ENCODE measurements at regions not wholly inside any gene's neighbourhood (a gene's known extent, or its start where the extent isn't known, plus 50 kb on each side); places are given as distances from the start of the nearest gene placed in this dataset.

DNA sequence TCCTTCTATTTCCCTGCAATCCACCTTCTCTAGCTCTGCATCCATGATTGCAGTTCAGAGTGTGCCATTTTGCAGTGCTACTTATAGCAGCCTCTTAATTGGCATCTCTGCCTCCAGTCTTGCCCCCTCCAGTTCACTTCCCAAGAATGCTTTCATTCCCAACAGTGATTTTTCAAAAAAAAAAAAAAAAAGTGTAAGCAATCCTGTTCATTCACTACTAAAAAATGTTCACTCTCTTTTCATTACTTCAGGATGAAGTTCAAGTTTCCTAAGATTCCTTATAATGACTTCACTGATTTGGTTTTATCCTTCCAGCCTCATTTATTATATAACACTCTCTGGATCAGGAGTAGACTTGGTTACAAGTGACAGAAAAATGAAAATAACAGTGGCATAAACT is 124.7 kb upstream of the LNX1 start:
- TF ChIP-seq, protein P1, sequence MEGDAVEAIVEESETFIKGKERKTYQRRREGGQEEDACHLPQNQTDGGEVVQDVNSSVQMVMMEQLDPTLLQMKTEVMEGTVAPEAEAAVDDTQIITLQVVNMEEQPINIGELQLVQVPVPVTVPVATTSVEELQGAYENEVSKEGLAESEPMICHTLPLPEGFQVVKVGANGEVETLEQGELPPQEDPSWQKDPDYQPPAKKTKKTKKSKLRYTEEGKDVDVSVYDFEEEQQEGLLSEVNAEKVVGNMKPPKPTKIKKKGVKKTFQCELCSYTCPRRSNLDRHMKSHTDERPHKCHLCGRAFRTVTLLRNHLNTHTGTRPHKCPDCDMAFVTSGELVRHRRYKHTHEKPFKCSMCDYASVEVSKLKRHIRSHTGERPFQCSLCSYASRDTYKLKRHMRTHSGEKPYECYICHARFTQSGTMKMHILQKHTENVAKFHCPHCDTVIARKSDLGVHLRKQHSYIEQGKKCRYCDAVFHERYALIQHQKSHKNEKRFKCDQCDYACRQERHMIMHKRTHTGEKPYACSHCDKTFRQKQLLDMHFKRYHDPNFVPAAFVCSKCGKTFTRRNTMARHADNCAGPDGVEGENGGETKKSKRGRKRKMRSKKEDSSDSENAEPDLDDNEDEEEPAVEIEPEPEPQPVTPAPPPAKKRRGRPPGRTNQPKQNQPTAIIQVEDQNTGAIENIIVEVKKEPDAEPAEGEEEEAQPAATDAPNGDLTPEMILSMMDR (IDR thresholded peaks at IDR 0.05; ENCODE audit: insufficient read depth, low read length) = no peak
- TF ChIP-seq, protein P2, sequence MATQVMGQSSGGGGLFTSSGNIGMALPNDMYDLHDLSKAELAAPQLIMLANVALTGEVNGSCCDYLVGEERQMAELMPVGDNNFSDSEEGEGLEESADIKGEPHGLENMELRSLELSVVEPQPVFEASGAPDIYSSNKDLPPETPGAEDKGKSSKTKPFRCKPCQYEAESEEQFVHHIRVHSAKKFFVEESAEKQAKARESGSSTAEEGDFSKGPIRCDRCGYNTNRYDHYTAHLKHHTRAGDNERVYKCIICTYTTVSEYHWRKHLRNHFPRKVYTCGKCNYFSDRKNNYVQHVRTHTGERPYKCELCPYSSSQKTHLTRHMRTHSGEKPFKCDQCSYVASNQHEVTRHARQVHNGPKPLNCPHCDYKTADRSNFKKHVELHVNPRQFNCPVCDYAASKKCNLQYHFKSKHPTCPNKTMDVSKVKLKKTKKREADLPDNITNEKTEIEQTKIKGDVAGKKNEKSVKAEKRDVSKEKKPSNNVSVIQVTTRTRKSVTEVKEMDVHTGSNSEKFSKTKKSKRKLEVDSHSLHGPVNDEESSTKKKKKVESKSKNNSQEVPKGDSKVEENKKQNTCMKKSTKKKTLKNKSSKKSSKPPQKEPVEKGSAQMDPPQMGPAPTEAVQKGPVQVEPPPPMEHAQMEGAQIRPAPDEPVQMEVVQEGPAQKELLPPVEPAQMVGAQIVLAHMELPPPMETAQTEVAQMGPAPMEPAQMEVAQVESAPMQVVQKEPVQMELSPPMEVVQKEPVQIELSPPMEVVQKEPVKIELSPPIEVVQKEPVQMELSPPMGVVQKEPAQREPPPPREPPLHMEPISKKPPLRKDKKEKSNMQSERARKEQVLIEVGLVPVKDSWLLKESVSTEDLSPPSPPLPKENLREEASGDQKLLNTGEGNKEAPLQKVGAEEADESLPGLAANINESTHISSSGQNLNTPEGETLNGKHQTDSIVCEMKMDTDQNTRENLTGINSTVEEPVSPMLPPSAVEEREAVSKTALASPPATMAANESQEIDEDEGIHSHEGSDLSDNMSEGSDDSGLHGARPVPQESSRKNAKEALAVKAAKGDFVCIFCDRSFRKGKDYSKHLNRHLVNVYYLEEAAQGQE (IDR thresholded peaks at IDR 0.05; ENCODE audit: insufficient replicate concordance, low read depth) = no peak
- TF ChIP-seq POLR2AphosphoS5 (IDR thresholded peaks at IDR 0.05; ENCODE audit: low read depth) = no peak
- no peak for TF ChIP-seq GABPA (IDR thresholded peaks at IDR 0.05; ENCODE audit: low read depth)
- no peak for TF ChIP-seq SPI1 (IDR thresholded peaks at IDR 0.05; ENCODE audit: borderline replicate concordance, low read depth)
